ENCODE measurements at regions not wholly inside any gene's neighbourhood (a gene's known extent, or its start where the extent isn't known, plus 50 kb on each side); places are given as distances from the start of the nearest gene placed in this dataset.

DNA sequence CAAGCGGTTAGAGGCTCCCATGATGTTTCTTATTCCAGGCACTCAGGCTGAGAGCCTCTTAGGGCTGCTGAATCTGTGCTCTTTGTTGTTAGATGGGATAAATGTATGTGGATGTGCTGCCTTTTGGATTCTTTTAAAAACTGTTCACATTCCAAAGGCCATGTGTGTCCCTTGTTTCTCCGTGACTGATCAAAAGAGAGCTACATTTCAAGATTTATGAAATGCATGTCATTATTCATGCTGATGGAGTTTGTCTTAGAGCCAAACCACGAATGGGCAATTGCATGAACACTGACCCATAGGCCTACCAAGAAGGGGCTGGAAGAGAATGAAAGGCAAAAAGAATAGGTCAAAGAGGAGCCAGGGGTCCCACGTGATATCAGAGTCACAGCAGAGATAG lies 104.9 kb upstream of the TSHZ2 start:
- no peaks in the 10 kb centered on the region for H4K20me1 ChIP-seq (ENCODE audit: insufficient read depth)
- ChIA-PET CTCF (no interaction called here), POLR2A (ENCODE audit: unreplicated experiment) (no interaction called here)
- H3K4me1 ChIP-seq (replicated peaks; ENCODE audit: insufficient read depth), result no peaks in the 10 kb centered on the region
- H3K27ac ChIP-seq, result no peak overlapping the region
- no peak overlapping the region for H3K4me2 ChIP-seq
- DNase-seq, result no peak
- no peaks in the 10 kb centered on the region for H3K9me2 ChIP-seq (ENCODE audit: insufficient read depth)
- H3K36me3 ChIP-seq (ENCODE audit: low read depth), result no peaks in the 10 kb centered on the region
- H3F3A ChIP-seq (ENCODE audit: insufficient read depth, low read depth), result no peaks in the 10 kb centered on the region
- intact Hi-C loops (cut with micrococcal nuclease; ENCODE audit: unreplicated experiment), result no loop called here
- H3K9me3 ChIP-seq (ENCODE audit: insufficient read depth, low read depth), result no peaks in the 10 kb centered on the region
- peaks cover 20% of the 10 kb centered on the region for H3K27me3 ChIP-seq (ENCODE audit: insufficient read depth, low read depth)
- no peak overlapping the region for H3K4me3 ChIP-seq
- TF ChIP-seq EZH2 (IDR thresholded peaks at IDR 0.05; ENCODE audit: low read depth), result no peak
- no peak for TF ChIP-seq CTCF (conservative IDR thresholded peaks at IDR 0.05)
- BruUV-seq (replicated peaks), result no TSS peak
- no peak overlapping the region for H2AFZ ChIP-seq
- no peaks in the 10 kb centered on the region for H3K79me2 ChIP-seq (ENCODE audit: low read depth)

DNA sequence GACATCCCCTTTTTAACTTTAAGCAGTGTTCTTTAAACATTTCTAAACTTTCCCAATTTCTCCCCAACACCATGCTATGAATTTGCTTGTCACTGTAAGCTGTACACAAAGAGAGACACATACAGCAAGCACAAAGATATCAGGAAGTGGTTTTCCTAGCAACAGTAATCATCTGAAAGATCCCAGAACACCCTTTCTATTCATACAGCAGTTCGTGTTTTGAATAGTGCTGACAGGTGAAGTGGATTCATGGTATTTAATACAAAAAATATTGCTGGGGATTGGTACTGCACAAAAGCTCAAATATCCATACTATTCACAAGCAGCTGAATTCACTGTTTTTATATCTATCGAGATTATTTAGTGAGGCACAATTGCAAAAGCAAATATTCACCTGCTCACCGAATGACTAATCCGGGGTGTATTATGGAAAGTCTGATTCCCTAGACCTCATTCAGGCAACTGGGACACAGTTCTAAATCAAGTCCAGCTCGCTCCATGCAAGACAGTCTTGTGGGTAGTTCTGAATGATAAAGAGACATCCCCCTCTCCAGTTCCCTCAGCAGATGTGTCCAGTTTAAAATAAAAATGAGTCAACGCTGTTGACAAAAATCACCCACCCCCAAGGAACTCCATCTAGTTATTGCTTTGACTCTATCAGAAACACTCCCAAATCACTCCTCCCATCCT lies 107.1 kb upstream of the TSHZ2 start:
- peaks cover 24% of the 10 kb centered on the region for H3K27me3 ChIP-seq (ENCODE audit: insufficient read depth, low read depth)
- CTCF ChIA-PET, result no interaction called here
- no peak for DNase-seq
- no peaks in the 10 kb centered on the region for H3K9me3 ChIP-seq (ENCODE audit: insufficient read depth, low read depth)
- TF ChIP-seq EZH2 (IDR thresholded peaks at IDR 0.05; ENCODE audit: low read depth) (no peak), CTCF (conservative IDR thresholded peaks at IDR 0.05) (no peak)
- H3K4me2 ChIP-seq, result no peak overlapping the region
- no peak overlapping the region for H3K27ac ChIP-seq
- no peaks in the 10 kb centered on the region for H3F3A ChIP-seq (ENCODE audit: insufficient read depth, low read depth)
- POLR2A ChIA-PET (ENCODE audit: unreplicated experiment), result no interaction called here
- H3K4me1 ChIP-seq (replicated peaks; ENCODE audit: insufficient read depth), result no peaks in the 10 kb centered on the region
- H4K20me1 ChIP-seq (ENCODE audit: insufficient read depth), result no peaks in the 10 kb centered on the region
- H3K9me2 ChIP-seq (ENCODE audit: insufficient read depth), result no peaks in the 10 kb centered on the region
- no peaks in the 10 kb centered on the region for H3K36me3 ChIP-seq (ENCODE audit: low read depth)
- no peak overlapping the region for H3K4me3 ChIP-seq
- no peak overlapping the region for H2AFZ ChIP-seq
- no TSS peak for BruUV-seq (replicated peaks)
- intact Hi-C loops (cut with micrococcal nuclease; ENCODE audit: unreplicated experiment), result no loop called here
- H3K79me2 ChIP-seq (ENCODE audit: low read depth), result no peaks in the 10 kb centered on the region

GRCh38 chr20:52859156-52859876 lies 112.8 kb upstream of the TSHZ2 start:
- DNase-seq, result no peak
- Histone ChIP-seq H4K20me1 (ENCODE audit: insufficient read depth) (no peaks in the 10 kb centered on the region), H3K27me3 (ENCODE audit: insufficient read depth, low read depth) (peaks cover 24% of the 10 kb centered on the region), H2AFZ (no peak overlapping the region), H3K79me2 (ENCODE audit: low read depth) (no peaks in the 10 kb centered on the region), H3F3A (ENCODE audit: insufficient read depth, low read depth) (no peaks in the 10 kb centered on the region), H3K9me3 (ENCODE audit: insufficient read depth, low read depth) (no peaks in the 10 kb centered on the region; the same call in 1 of the 2 replicates), H3K4me3 (no peak overlapping the region), H3K4me2 (no peak overlapping the region), H3K4me1 (replicated peaks; ENCODE audit: insufficient read depth) (no peaks in the 10 kb centered on the region), H3K9me2 (ENCODE audit: insufficient read depth) (no peaks in the 10 kb centered on the region), H3K36me3 (ENCODE audit: low read depth) (no peaks in the 10 kb centered on the region), H3K27ac (no peak overlapping the region)
- intact Hi-C loops (cut with micrococcal nuclease; ENCODE audit: unreplicated experiment), result no loop called here
- TF ChIP-seq EZH2 (IDR thresholded peaks at IDR 0.05; ENCODE audit: low read depth), result no peak
- no peak for TF ChIP-seq CTCF (conservative IDR thresholded peaks at IDR 0.05)
- no TSS peak for BruUV-seq (replicated peaks)
- CTCF ChIA-PET, result no interaction called here
- POLR2A ChIA-PET (ENCODE audit: unreplicated experiment), result no interaction called here

Data from PC-9 (cell line).